ENCODE measurements at regions not wholly inside any gene's neighbourhood (a gene's known extent, or its start where the extent isn't known, plus 50 kb on each side); places are given as distances from the start of the nearest gene placed in this dataset.

GRCh38 chr10:7048061-7048460 lies 362.8 kb downstream of the SFMBT2 start:
- TF ChIP-seq TCF12 (IDR thresholded peaks at IDR 0.05; ENCODE audit: low read depth) (no peak), RAD21 (IDR thresholded peaks at IDR 0.05; ENCODE audit: low read depth) (no peak), TEAD4 (IDR thresholded peaks at IDR 0.05) (no peak), REST (IDR thresholded peaks at IDR 0.05; ENCODE audit: low read depth) (no peak)

- TF ChIP-seq CREB1 (IDR thresholded peaks at IDR 0.05; ENCODE audit: low read depth) (no peak), NFIC (IDR thresholded peaks at IDR 0.05) (no peak), EGR1 (IDR thresholded peaks at IDR 0.05) (no peak), CEBPB (IDR thresholded peaks at IDR 0.05) (no peak), EP300 (IDR thresholded peaks at IDR 0.05; ENCODE audit: borderline replicate concordance) (no peak), ZBTB7A (IDR thresholded peaks at IDR 0.05; ENCODE audit: low read depth) (no peak), RAD21 (IDR thresholded peaks at IDR 0.05; ENCODE audit: low read depth) (no peak), TCF12 (IDR thresholded peaks at IDR 0.05; ENCODE audit: low read depth) (no peak), USF1 (IDR thresholded peaks at IDR 0.05) (no peak), TEAD4 (IDR thresholded peaks at IDR 0.05) (no peak), REST (IDR thresholded peaks at IDR 0.05; ENCODE audit: low read depth) (no peak), YY1 (IDR thresholded peaks at IDR 0.05; ENCODE audit: low read depth) (no peak), TAF1 (IDR thresholded peaks at IDR 0.05; ENCODE audit: low read depth) (no peak)
Measured at GRCh38 chr10:7046615-7047014, 364.2 kb downstream of the SFMBT2 start.

- no peak for TF ChIP-seq TEAD4 (IDR thresholded peaks at IDR 0.05)
- TF ChIP-seq NFIC (IDR thresholded peaks at IDR 0.05) = no peak
- TF ChIP-seq TCF12 (IDR thresholded peaks at IDR 0.05; ENCODE audit: low read depth) = no peak
- no peak for TF ChIP-seq EGR1 (IDR thresholded peaks at IDR 0.05)
Measured at GRCh38 chr10:7045891-7046599, 364.8 kb downstream of the SFMBT2 start.

- TF ChIP-seq EP300 (IDR thresholded peaks at IDR 0.05; ENCODE audit: borderline replicate concordance) (no peak), FOXM1 (IDR thresholded peaks at IDR 0.05; ENCODE audit: borderline replicate concordance, low read depth) (no peak)
Measured at GRCh38 chr10:7043055-7043653, 367.7 kb downstream of the SFMBT2 start.

GRCh38 chr10:7042419-7043054 lies 368.3 kb downstream of the SFMBT2 start:
- TF ChIP-seq CREB1 (IDR thresholded peaks at IDR 0.05; ENCODE audit: low read depth) (no peak), CEBPB (IDR thresholded peaks at IDR 0.05) (no peak), ZBTB7A (IDR thresholded peaks at IDR 0.05; ENCODE audit: low read depth) (no peak), NFIC (IDR thresholded peaks at IDR 0.05) (no peak), RAD21 (IDR thresholded peaks at IDR 0.05; ENCODE audit: low read depth) (no peak), FOXM1 (IDR thresholded peaks at IDR 0.05; ENCODE audit: borderline replicate concordance, low read depth) (no peak), REST (IDR thresholded peaks at IDR 0.05; ENCODE audit: low read depth) (no peak), MAX (IDR thresholded peaks at IDR 0.05) (no peak), EGR1 (IDR thresholded peaks at IDR 0.05) (no peak), EP300 (IDR thresholded peaks at IDR 0.05; ENCODE audit: borderline replicate concordance) (no peak), YY1 (IDR thresholded peaks at IDR 0.05; ENCODE audit: low read depth) (no peak), USF1 (IDR thresholded peaks at IDR 0.05) (no peak), TEAD4 (IDR thresholded peaks at IDR 0.05) (no peak), TCF12 (IDR thresholded peaks at IDR 0.05; ENCODE audit: low read depth) (no peak), TAF1 (IDR thresholded peaks at IDR 0.05; ENCODE audit: low read depth) (no peak)

Data from Ishikawa (cell line).